ENCODE measurements at regions not wholly inside any gene's neighbourhood (a gene's known extent, or its start where the extent isn't known, plus 50 kb on each side); places are given as distances from the start of the nearest gene placed in this dataset.

DNA sequence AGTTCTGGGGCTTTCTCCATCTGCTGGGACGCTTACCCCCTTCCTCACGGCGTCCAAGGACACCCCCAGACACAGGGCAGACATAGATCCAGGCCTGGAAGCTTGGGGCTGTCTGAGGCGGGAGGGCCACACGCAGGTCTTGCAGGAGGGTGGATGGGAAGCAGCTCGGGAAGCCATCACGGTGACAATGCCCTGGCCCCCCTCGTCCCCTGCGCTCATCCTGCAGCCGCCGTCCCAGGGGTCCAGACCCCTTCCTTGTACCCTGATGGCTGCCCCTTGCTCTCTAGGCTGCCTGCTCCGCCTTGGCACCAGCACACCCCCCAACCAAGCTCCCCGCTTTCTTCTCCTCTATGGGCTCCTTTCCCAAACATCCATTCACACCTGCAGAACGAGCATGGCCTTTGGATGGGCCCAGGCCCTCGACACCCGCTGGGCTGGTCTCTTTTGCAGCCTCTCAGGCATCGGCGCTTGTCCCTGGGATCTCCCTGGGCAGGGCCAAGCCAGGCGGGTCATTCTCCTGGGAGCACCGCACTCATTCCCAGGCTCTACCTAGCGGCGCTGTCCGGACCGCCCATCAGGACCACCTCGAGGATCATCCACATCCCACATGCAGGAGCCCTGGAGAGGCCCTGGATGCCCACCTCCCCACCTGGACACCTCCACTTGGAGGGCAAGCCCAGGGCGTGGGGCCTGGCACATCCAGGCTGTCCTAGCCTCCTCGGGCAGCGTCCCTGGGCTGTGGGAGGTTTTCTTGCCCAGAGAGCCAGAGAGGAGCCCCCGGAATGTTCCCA, 274.9 kb downstream of the NDUFA10 start:
- DNase-seq (ENCODE audit: extremely low read depth, low read depth): no peak

DNA sequence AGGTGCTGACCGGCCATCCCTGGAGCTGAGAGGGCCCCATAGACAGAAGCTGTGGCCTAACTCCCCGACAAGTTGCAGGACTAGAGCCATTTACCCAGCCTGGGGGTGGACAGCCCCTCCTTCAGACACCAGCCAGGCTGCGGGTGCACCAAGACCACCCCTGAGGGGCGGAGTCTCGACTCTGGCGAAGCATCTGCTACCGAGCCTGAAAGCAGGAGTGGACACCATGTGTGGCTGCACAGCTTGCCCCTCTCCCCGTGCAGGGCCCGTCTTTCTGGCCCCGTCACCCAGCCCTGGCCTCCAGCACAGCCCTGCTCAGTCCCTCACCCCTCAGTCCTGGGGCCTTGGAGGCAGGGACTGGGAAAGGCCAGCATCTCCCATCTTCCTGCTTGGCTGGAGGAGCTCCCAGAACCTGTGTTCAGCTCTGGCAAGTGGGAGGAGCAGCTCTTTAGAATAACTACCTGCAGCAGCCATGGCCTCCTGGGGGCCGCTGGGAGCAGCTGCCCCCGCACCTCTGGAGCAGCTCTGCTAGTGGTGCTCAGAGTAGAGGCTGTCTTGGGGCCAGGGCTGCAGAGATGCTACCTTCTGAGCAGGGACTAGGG, 275.8 kb downstream of the NDUFA10 start:
- DNase-seq (ENCODE audit: extremely low read depth, low read depth): no peak

DNA sequence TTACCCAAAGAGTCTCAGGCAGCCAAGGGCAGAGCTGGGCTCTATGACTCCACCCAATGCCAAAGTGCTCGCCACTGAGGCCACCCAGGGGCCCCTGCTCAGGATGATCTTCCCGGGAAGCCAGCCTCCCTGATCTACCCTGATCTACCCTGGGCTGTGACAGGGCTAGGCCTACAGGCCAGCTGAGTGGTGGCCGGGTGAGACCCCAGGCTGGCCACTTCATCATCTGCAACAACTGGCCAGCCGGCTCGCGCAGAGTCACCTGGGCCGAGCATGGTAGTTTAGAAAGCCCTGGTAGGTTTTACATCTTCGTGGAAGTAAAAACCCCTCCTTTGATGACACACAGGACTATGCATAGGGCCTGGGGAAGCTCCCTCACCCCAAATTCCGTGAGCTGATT, 276.3 kb downstream of the NDUFA10 start:
- DNase-seq (ENCODE audit: extremely low read depth, low read depth): no peak

DNA sequence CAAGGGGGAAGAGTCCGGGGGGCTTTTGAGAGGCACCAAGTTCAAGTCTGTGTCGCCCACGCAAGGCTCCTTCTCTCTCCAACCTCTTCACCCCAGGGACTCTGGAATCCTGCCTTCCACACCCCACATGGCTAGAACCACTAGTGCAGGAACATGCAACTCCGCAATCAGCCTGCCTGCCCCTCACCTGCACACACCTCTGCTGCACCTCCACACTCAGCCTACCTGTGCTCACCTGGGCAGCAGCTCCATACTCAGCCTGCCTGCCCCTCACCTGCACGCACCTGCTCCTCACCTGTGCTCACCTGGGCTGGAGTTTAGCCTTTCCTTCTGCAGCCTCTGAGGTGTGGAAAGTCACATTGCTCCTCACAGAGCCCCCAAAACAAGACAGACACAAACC, 277.4 kb downstream of the NDUFA10 start:
- no peak for DNase-seq (ENCODE audit: extremely low read depth, low read depth)

DNA sequence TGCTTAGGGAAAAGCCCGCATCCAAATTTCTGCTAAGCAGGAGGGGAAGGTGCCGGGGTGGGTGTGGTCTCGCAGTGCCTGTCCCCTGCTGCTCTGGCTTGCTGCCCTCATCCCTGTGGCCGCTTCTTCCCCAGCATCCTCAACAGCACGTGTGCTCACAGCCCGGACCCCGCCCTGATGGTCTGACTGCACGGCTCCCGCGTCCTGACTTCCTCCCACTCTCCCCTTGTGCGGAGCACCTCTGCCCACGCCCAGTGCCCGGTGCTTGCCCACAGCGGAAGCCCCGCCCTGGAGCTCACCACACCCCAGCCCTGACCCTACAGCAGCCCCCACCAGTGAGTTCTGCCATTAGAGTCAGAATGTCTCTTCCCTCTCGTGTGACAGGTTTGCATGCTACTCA, 277.9 kb downstream of the NDUFA10 start:
- no peak for DNase-seq (ENCODE audit: extremely low read depth, low read depth)

DNA sequence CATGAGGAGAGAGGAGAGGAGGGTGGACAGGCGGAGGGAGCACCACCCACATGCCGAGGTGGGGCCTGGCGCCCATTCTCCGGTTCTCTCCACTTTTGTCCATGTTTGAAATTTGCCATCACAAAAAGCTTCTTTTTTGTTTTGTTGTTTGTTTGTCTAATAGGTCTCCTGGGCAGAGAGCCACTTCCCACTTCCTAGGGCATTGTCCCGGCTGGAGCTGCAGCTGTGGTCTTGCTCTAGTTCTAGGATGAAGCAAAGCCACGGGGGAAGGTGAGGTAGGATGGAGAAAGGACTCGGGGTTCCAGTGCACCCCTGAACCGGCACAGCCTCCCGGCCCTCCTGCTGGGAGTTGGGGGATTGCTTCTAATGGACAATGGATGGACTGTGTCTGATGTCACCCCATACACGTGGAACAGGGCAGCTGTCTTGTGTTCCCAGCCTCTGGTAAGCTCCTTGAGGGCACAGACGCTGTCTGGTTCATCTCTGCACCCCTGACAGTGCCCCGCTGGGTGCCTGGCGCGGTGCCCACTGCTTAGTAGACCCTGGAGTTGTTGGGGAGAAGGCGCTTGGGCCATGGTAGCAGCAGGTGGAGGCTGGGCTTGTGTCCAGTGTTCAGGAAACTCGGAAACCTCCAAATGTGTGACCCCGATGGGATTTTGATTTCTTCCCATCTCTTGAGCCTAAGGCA, 278.4 kb downstream of the NDUFA10 start:
- no peak for DNase-seq (ENCODE audit: extremely low read depth, low read depth)

DNA sequence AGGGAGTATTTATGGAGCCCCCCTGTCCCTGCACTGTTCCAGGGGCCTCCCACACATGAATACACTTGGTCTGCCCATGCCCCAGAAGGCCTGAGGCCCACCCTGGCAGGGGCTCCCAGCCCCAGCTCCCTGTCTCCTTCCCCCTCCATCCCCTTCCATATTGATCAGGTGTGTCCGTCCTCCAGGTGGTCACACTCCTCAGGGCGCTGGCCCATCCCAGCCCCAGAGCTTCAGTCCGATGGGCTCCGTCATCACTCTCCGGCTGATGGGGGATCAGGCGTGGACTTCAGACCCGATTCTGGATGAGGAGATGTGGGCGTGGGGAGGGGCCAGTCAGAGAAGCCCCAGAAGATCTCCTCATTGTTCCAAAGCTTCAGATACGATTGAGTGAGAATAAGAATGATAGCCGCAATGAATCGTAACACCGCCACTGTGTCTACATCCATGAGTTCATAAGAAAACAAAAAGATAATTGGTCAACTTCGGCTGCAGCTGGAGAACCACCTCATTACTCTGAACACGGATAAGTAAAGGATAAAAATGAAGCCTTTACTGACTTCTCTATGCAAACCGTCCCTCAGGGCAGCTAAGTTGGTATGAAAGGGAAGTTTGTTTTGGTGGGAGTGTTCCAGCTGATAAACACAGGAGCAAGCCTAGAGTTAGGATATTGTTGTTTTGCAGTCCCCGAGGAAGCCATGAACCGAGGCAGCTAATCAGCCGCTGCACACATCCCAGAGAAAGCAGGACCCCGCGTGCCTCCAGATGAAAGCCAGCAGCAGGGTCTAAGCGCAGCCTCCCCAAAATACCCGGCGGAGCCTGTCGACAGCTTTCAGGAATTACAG, 279.5 kb downstream of the NDUFA10 start:
- no peak for DNase-seq (ENCODE audit: extremely low read depth, low read depth)

DNA sequence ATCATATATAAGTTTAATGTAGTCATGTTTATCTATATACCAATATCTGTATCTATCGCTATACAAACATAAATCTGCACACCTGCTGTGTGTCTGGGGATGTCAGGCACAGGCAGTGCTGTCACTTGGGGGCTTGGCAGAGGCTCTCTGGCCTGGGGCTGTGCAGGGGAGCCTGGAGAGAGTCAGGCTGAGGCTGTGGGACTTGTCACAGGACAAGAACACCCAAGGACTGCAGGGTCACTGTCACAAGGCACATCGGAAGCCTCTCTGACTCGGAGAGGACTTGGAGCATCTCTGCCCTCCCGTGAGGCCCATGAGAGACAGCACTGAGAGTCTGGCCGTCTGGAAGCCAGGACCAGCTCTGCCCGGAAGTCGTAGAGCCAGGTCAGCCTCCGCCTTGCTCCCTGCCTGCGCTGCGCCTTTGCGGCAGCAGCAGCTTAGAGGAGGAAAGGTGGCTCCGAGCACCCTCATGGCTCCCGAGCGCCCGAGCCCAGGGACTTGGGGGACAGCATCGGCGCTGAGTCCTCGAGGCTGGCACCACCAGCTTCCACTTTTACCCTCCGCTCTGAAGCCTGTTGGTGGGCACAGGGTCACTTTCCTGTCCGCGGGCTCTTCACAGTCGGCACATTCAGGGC, 280.3 kb downstream of the NDUFA10 start:
- DNase-seq (ENCODE audit: extremely low read depth, low read depth): no peak

DNA sequence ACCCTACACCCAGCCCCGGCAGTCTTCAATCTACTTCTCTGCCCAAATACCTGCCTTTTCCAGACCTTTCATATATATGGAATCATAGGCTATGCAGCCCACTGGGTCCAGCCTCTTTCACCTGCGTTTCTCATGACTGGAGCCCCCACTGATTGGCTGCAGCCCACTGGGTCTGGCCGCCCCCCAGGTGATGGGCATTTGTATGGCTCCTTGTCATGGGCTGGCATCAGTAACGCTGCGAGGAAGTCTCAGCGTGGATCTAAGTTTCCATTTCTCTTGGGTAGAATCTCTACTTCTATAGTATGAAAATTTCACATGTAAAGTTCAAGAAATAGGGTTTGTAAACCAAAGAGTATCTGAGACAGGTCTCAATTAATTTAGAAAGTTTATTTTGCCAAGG, 281.9 kb downstream of the NDUFA10 start:
- no peak for DNase-seq (ENCODE audit: extremely low read depth, low read depth)

DNA sequence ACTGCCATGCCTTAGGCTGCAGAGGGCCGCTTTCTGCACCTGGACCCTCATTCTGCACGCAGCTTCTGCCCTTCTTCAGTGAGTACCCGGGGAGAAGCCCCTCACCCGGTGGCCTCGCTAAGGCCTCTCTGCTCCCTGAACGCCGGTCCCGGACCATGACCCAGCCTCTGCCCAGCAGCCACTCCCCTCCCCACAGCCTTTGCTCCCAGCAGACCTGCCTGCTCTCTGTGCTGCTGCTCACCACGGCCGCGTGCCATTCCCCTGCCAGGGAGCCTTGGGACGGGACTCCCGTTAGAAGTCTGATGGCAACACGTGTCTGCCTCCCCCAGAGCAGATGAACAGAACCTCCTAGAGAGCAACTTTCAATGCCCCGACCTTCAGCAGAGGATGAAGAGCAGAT, 282.8 kb downstream of the NDUFA10 start:
- no peak for DNase-seq (ENCODE audit: extremely low read depth, low read depth)

DNA sequence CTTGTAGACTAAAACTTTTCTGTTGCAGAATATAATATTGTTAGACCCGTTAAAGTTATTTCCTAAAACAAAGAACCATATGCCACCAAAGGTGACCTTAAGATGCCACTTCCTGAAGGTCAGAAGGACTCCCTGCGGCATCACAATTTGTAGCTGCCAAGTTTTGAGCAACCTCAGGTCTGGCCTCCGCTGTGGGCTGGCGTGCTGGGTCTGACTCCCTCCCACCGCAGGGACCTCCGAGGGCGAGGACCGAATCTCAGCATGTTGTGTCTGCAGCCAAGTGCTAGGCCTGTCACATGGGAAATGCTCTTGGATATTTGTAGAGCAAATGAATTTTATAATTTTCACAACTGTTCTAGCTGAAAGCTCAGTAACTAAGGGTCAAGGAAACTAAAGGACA, 285.9 kb downstream of the NDUFA10 start:
- no peak for DNase-seq (ENCODE audit: extremely low read depth, low read depth)

DNA sequence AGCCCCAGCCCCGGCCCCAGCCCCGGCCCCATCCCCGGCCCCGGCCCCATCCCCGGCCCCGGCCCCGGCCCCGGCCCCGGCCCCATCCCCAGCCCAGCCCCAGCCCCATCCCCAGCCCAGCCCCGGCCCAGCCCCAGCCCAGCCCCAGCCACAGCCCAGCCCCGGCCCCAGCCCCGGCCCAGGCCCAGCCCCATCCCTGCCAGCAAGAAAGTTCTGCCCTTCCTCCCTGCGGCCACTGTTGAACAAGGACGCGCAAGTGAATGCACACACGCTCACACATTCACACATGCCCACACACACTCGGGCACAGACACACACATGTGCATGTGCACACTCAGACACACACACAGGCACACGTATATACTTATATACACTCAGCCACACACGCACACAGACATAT, 287.0 kb downstream of the NDUFA10 start:
- DNase-seq (ENCODE audit: extremely low read depth, low read depth): no peak

DNA sequence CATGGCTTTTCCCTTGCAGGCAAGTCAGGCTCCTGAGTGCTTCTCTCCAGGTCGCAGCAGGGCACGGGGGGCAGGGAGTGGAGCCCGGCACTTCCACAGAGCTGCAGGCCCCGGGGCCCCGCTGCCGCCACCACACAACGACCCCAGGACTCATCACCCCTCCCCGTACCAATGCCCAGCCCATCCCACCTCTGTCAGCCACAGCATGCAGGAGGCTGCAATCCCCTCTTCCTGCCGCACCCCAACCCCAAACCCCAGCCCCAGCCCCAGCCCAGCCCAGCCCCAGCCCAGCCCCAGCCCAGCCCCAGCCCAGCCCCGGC, 288.0 kb downstream of the NDUFA10 start:
- no peak for DNase-seq (ENCODE audit: extremely low read depth, low read depth)

DNA sequence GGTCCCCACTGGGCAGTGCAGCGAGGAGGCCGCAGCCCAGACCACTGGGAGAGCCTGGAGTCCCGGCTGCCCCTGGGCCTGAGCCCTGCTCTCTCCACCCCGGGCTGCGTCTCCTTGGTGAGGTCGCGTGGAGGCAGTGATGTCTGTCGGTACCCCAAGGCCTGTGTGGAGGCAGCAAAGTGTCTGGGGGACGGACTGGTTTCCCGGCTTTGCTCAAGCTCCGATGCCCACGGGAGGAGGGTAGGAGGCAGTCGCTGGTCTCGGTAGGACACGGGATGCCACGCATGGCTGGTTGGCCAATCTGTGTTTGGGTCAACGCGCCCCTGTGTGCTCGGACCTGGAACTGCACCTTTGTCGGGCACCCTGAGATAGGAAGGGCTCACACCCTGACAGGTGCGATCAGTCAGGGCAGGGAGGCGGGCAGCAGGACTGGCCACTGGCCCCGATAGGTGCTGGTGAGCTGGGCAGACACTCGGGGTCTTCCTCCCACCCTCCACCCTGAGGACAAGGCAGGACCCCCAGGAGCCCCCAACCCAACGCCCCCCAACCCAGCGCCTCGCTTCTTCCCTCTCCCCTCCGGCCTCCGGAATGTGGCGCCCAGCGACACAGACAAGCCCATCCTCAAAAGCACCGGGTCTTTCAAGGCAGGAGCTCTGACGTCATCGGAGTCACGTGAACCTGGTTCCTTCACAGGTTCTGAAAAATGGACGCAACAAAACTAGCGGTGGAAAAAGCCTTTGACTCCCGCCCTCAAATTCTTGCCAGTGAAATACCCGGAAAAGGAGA, 288.6 kb downstream of the NDUFA10 start:
- DNase-seq (ENCODE audit: extremely low read depth, low read depth): no peak

DNA sequence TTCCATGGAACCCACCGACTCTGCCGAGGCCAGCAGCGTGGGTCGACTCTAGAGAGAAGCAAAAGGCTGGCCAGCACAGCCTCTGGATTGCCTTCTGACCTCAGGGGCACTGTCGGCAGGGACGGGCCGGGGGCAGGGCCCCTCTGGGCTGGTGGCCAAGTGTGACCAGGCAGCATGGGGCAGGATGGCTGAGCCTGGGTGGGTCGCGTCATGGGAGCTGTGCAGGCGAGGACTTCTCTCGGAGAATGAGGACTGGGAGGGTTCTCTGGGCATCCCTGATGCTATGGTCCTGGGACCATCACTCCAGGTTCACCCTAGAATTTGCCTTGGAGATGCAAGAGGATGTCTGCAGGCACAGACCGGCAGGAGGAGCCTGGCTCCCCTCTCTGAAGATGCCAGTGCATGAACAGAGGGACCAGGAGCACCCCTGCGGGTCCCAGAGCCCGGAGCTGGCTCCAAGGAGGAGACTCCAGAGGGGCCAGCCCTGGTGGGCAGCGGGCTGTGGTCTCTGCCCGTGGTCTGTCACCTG, 289.2 kb downstream of the NDUFA10 start:
- no peak for DNase-seq (ENCODE audit: extremely low read depth, low read depth)

DNA sequence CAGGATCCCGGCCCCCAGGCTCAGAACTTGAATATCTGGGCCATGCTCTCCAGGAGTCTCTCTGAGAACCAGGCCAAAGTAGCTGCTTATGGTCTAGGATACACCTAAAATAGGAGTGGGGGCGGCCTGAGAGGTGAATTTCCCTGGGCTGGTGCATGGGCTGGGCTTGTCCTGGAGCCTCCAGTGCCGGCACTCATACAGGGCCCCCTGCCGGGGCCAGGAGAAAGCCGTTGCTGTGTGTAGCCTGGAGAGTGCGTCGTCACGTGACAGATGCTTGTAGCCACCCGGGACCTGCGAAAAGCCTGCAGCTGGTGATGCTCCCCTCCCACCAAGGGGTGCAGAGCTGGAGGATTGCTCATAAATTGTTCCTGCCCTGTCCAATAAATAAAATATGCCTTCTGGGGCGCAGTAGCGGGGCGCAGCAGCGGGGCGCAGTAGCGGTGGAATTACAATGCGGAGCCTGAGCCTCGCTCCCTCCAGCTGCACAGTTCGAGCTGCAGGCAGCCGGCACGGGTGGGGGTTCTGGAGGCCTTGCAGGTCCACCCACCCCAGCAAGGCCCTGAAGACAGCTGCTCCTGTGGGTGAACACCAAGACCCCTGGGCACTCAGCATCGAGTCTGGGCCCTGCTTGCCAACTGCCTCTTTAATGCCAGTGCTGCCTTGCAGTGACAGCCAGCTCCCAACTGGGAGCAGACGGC, 289.9 kb downstream of the NDUFA10 start:
- DNase-seq (ENCODE audit: extremely low read depth, low read depth): no peak

DNA sequence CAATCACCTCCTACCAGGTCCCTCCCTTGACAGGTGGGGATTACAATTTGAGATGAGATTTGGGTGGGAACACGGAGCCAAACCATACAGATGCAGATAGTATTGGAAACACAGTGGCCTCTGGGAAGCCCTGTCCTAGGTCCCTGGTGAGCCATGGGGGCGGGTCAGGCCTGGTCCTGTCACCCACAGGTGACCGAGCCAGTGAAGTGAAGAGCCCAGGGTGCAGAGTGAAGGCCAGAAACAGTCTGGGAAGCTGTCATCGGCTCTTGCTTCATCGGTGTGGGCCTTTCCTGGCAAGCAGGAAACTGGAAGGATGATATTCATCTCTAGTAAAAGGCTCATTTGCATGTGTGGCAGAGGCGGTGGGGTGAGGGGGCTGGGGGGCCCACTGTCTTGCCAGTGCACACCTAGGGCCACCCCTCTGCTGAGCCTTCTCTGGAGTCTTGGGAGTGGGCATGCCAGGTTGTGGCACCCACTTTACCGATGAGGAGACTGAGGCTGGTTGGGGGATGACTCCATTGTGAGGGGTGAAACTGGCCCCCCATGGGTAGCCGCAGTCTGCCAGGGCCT, 290.6 kb downstream of the NDUFA10 start:
- DNase-seq (ENCODE audit: extremely low read depth, low read depth): no peak

DNA sequence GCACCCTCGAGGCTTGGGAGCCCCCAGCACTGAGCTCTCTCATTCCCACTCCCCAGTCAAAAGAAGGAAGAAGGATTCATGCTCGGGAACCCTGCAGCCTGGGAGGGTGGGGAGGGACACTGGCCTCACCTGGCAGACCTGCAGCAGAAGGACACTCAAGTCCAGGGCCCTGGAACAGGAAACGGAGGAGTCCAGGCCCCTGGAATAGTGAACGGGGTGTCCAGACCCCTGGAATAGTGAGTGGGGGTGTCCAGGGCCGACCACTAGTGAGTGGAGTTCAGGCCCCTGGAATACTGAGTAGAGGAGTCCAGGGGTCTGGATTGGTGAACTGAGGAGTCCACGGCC, 292.5 kb downstream of the NDUFA10 start:
- no peak for DNase-seq (ENCODE audit: extremely low read depth, low read depth)
